Fibroblast of pulmonary artery (primary cell): ENCODE measurements at regions not wholly inside any gene's neighbourhood (a gene's known extent, or its start where the extent isn't known, plus 50 kb on each side); places are given as distances from the start of the nearest gene placed in this dataset.
A peak's percentile ranks its signal among the peaks of the same experiment; 100 is the strongest.

Experiments used
- DNase-seq: peaks from one replicate; pipeline ENCODE4 v3.0.0-alpha.2; 2010; ENCODE audit warnings: low read depth
- H3K4me3 ChIP-seq: replicated peaks from 2 replicates; pipeline ENCODE4 v1.5.1; 2011; ENCODE audit warnings: low read depth, mild to moderate bottlenecking, control low read depth, low read length, moderate library complexity
- TF ChIP-seq, protein P1 (sequence below): IDR thresholded peaks from 2 replicates; pipeline ENCODE4 v1.5.1; 2011; ENCODE audit warnings: mild to moderate bottlenecking, control low read depth, low read length, inconsistent platforms; ENCODE audit errors: missing control alignments

GRCh38 chr13:29713839-29714238 is 118.4 kb upstream of the SLC7A1 start:
- peak; percentile 33 for DNase-seq
- TF ChIP-seq, protein P1, sequence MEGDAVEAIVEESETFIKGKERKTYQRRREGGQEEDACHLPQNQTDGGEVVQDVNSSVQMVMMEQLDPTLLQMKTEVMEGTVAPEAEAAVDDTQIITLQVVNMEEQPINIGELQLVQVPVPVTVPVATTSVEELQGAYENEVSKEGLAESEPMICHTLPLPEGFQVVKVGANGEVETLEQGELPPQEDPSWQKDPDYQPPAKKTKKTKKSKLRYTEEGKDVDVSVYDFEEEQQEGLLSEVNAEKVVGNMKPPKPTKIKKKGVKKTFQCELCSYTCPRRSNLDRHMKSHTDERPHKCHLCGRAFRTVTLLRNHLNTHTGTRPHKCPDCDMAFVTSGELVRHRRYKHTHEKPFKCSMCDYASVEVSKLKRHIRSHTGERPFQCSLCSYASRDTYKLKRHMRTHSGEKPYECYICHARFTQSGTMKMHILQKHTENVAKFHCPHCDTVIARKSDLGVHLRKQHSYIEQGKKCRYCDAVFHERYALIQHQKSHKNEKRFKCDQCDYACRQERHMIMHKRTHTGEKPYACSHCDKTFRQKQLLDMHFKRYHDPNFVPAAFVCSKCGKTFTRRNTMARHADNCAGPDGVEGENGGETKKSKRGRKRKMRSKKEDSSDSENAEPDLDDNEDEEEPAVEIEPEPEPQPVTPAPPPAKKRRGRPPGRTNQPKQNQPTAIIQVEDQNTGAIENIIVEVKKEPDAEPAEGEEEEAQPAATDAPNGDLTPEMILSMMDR: peak; percentile 60
- H3K4me3 ChIP-seq: no peak overlapping the region

DNA sequence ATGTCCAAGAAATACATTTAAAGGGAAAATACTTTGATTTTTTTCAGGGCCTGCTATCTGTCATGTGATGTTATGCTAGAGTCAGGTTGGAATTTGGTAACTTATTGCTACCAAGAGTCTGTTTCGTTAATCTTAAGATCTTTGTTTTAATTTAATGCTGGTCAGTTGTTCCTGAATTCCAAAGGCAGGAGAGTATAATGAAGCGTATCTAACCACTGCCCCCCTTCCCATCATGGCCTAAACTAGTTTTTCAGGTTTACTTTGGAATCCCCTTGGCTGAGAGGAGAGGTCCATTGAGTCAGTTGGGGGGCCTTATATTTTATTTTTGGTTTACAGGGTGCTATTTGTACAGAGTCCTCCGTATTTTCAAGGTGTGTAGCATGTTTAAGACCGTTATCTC is 116.3 kb upstream of the SLC7A1 start:
- no peak overlapping the region for H3K4me3 ChIP-seq
- DNase-seq: no peak
- TF ChIP-seq, protein P1: no peak

GRCh38 chr13:29710511-29710910 is 115.0 kb upstream of the SLC7A1 start:
- TF ChIP-seq, protein P1: no peak
- no peak overlapping the region for H3K4me3 ChIP-seq
- no peak for DNase-seq

DNA sequence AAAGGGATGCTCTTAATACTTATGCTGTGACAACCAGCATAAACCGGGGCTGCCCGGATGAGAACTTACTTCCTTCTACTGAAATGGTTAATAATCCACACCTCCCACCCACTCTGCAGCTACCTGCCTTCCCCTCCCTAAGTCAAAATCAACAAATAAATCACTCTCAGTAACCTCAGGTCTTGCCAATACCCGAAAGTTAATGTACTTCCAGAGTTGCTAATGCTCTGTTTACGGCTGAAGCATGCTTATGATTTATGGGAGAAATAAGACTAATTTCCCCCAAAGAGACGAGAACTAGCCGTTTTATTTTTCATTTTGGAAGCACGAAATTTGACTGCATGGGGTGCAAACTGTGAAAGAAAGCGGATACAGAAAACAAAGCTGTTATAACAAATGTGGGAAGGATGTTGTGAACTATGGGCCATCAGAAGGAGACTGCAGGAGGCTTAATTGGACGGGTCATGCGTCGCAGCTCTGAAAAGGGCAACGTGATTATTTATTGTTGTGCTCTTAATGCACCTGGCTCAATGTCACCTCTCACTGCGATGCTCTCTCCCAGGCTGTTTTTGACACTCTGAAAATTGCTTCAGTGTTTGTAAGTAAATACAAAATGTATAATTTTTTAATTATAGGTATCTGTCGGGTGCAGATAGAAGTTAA is 114.0 kb upstream of the SLC7A1 start:
- no peak for DNase-seq
- no peak overlapping the region for H3K4me3 ChIP-seq
- TF ChIP-seq, protein P1: no peak

DNA sequence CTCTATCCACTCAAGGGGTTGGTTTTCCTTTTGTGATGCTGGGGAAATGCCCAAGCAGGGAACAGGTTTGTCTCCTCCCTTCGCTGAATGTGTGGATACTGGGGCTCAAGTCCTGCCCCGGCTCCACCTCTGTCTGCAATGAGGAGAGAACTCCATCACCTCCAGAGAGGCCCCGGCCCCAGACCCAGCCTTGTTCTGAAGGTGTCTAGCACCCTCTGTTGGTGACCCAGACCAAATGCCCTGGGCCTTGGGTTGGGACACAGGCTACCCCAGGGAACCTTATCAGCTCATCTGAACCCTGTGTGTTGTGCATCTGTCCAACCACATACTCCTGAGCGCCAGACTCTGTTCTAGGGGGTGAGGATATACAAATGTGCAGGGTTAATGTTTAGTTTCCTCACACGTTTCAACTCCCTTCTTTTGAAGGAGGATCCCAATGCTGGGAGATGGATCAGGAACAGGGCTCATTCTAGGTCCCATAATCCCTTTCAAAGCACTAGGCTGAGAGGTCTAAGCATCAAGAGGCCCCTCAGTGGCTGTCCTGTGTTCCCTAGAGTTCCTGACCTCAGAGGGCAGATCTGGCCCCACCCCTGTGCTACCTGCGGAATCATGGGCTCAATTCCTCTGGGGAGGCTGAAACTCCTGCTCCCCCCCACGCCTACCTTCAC is 112.5 kb upstream of the SLC7A1 start:
- TF ChIP-seq, protein P1: peak; percentile 83

DNA sequence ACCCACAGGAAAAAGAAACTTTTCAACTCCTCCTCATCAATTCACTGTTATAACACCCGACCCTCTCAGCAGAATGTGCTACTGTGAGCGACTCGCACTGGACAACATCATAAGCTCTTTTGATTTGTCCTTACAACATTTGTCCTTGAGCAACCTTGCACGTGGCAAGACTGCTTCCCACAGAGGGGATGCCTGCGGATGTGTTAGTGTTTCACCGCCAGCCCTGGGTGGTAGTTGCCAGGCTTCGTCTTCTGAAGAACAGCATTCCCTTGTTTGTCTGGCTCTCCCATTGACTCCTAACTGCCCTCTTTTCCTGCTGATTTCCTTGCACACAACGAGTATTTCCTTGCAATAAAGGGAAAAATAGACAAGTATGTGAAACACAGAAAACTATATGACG is 111.4 kb upstream of the SLC7A1 start:
- no peak for DNase-seq
- TF ChIP-seq, protein P1: no peak
- no peak overlapping the region for H3K4me3 ChIP-seq

More for the DNA sequence above, 112.5 kb upstream of the SLC7A1 start:
- peak; percentile 58 for DNase-seq
- no peak overlapping the region for H3K4me3 ChIP-seq

DNA sequence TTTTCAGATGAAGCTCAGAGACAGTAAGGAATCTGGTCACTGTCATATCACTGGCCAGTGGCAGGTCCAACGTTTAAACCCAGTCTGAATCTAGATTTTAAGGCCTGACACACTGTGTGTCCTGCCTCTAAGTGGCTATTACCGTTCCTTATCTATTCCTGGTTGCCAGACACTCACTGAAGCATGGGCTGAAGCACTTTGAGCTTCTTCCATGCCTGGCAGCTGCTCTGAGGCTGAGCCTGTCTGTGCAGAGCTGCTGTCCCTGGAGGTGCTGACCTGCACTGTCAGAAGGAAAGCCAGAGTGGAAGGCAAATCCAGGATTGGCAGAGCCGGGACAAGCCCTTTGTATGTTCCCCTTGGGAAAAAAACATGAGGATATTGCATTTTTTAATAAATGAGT is 109.2 kb upstream of the SLC7A1 start:
- TF ChIP-seq, protein P1: no peak
- no peak for DNase-seq
- H3K4me3 ChIP-seq: no peak overlapping the region
